Calu3 (cell line): ENCODE measurements at regions not wholly inside any gene's neighbourhood (a gene's known extent, or its start where the extent isn't known, plus 50 kb on each side); places are given as distances from the start of the nearest gene placed in this dataset.
A peak's percentile ranks its signal among the peaks of the same experiment; 100 is the strongest.

Experiments
- BruUV-seq: library from RNA; stranded (reverse); fragments of 400-500 nt; replicated peaks from 2 replicates; lab custom pipeline; 2021; lab: Mats Ljungman, UMichigan
- CTCF ChIA-PET: fragments of 300-600 bp; sonication (Branson Sonifier 250); formaldehyde crosslinking; loops from one replicate; lab custom pipeline; 2022; ENCODE audit warnings: antibody characterized with exemption; lab: Charles Lee
- DNase-seq: peaks from one replicate; pipeline ENCODE4 v3.0.0; 2022
- H3K27ac Mint-ChIP-seq: one replicate; pipeline ENCODE4 v1.8.0; 2022; ENCODE audit warnings: mixed read lengths; ENCODE audit not compliant: unreplicated experiment
- H3K27me3 Mint-ChIP-seq: one replicate; pipeline ENCODE4 v1.8.0; 2022; ENCODE audit warnings: mixed read lengths; ENCODE audit not compliant: unreplicated experiment
- H3K36me3 Mint-ChIP-seq: one replicate; pipeline ENCODE4 v1.8.0; 2022; ENCODE audit warnings: mild to moderate bottlenecking, moderate library complexity, mixed read lengths; ENCODE audit not compliant: insufficient read depth, unreplicated experiment
- H3K4me1 Mint-ChIP-seq: one replicate; pipeline ENCODE4 v1.8.0; 2022; ENCODE audit warnings: mild to moderate bottlenecking, low read depth, mixed read lengths; ENCODE audit not compliant: unreplicated experiment
- H3K4me3 Mint-ChIP-seq: one replicate; pipeline ENCODE4 v1.8.0; 2022; ENCODE audit warnings: mild to moderate bottlenecking, low read depth, moderate library complexity, mixed read lengths; ENCODE audit not compliant: unreplicated experiment
- H3K9me3 Mint-ChIP-seq: one replicate; pipeline ENCODE4 v1.8.0; 2022; ENCODE audit warnings: low read depth, mixed read lengths; ENCODE audit not compliant: unreplicated experiment
- CTCF ChIP-seq: fragments of 200-600 bp; IDR thresholded peaks from one replicate; pipeline ENCODE4 v1.8.0; 2022; ENCODE audit warnings: antibody characterized with exemption; ENCODE audit not compliant: unreplicated experiment
- intact Hi-C: fragments of 100-400 bp; cut with micrococcal nuclease; formaldehyde crosslinking; loops from one replicate; pipeline ENCODE4 v1.10.0; 2022; ENCODE audit not compliant: unreplicated experiment

- no peak overlapping the region for H3K4me3 Mint-ChIP-seq
- BruUV-seq: no TSS peak
- no peaks in the 10 kb centered on the region for H3K36me3 Mint-ChIP-seq
- no peak for DNase-seq
- CTCF ChIA-PET: interaction anchor here (0.7 to 1.1 kb wide), 2 partner anchors 13 to 228 kb away, joined by 3 to 4 read pairs; no protein-coding TSS in a partner anchor
- no peak for TF ChIP-seq CTCF
- peaks cover 42% of the 10 kb centered on the region for H3K27me3 Mint-ChIP-seq
- H3K9me3 Mint-ChIP-seq: no peaks in the 10 kb centered on the region
- H3K4me1 Mint-ChIP-seq: no peaks in the 10 kb centered on the region
- H3K27ac Mint-ChIP-seq: no peak overlapping the region
- intact Hi-C loops: no loop called here
These were observed 56.1 kb upstream of the PRR23C start for GRCh38 chr3:139100821-139101220.

GRCh38 chr3:139101396-139101795 lies 56.7 kb upstream of the PRR23C start:
- no peaks in the 10 kb centered on the region for H3K36me3 Mint-ChIP-seq
- no TSS peak for BruUV-seq
- no peaks in the 10 kb centered on the region for H3K9me3 Mint-ChIP-seq
- no peak overlapping the region for H3K4me3 Mint-ChIP-seq
- no peak for DNase-seq
- peaks cover 44% of the 10 kb centered on the region for H3K27me3 Mint-ChIP-seq
- no peaks in the 10 kb centered on the region for H3K4me1 Mint-ChIP-seq
- intact Hi-C loops: no loop called here
- CTCF ChIA-PET: interaction anchor here (1.1 kb wide), 1 partner anchor 13 kb away, joined by 3 read pairs; no protein-coding TSS in a partner anchor
- no peak overlapping the region for H3K27ac Mint-ChIP-seq
- TF ChIP-seq CTCF: no peak

GRCh38 chr3:139103484-139103883 lies 58.8 kb upstream of the PRR23C start:
- no peak overlapping the region for H3K27ac Mint-ChIP-seq
- H3K4me3 Mint-ChIP-seq: no peak overlapping the region
- no TSS peak for BruUV-seq
- intact Hi-C loops: no loop called here
- peaks cover 48% of the 10 kb centered on the region for H3K27me3 Mint-ChIP-seq
- no peak for TF ChIP-seq CTCF
- CTCF ChIA-PET: no interaction called here
- no peaks in the 10 kb centered on the region for H3K4me1 Mint-ChIP-seq
- no peaks in the 10 kb centered on the region for H3K36me3 Mint-ChIP-seq
- no peaks in the 10 kb centered on the region for H3K9me3 Mint-ChIP-seq
- DNase-seq: no peak

- no peak overlapping the region for H3K4me3 Mint-ChIP-seq
- BruUV-seq: no TSS peak
- H3K27me3 Mint-ChIP-seq: peaks cover 48% of the 10 kb centered on the region
- CTCF ChIA-PET: interaction anchor here (0.6 kb wide), 1 partner anchor 1712 kb away, joined by 5 read pairs; no protein-coding TSS in a partner anchor
- peak; percentile 0 for DNase-seq
- no peak for TF ChIP-seq CTCF
- intact Hi-C loops: no loop called here
- no peaks in the 10 kb centered on the region for H3K4me1 Mint-ChIP-seq
- no peaks in the 10 kb centered on the region for H3K36me3 Mint-ChIP-seq
- no peaks in the 10 kb centered on the region for H3K9me3 Mint-ChIP-seq
- no peak overlapping the region for H3K27ac Mint-ChIP-seq
These were observed 59.4 kb upstream of the PRR23C start for GRCh38 chr3:139104062-139104461.
